Testis (tissue), 2 donors: ENCODE measurements at regions not wholly inside any gene's neighbourhood (a gene's known extent, or its start where the extent isn't known, plus 50 kb on each side); places are given as distances from the start of the nearest gene placed in this dataset.

Experiments used
- CTCF ChIP-seq, 3 experiments: fragments of 450-650 bp in 2 of 3; fragments of 200-600 bp in 1 of 3; sonication (generic) in 1 of 3; IDR thresholded peaks; one replicate each; pipeline ENCODE4 v1.5.1; 2016 to 2019; ENCODE audit warnings: antibody characterized with exemption in 3 of 3, mild to moderate bottlenecking in 2 of 3, moderate library complexity in 1 of 3
- POLR2A ChIP-seq: fragments of 450-650 bp; IDR thresholded peaks from one replicate; pipeline ENCODE4 v1.6.1; 2017; ENCODE audit warnings: antibody characterized with exemption, mild to moderate bottlenecking, moderate library complexity

- TF ChIP-seq POLR2A (no peak), CTCF (IDR thresholded peaks at IDR 0.05) (no peak)
Measured at GRCh38 chr13:106691861-106692260, 123.9 kb upstream of the ARGLU1 start.
